HCT116 (cell line): ENCODE measurements at regions not wholly inside any gene's neighbourhood (a gene's known extent, or its start where the extent isn't known, plus 50 kb on each side); places are given as distances from the start of the nearest gene placed in this dataset.

Experiments
- CEBPB ChIP-seq: IDR thresholded peaks from 2 replicates; pipeline ENCODE4 v1.6.1; 2012; ENCODE audit warnings: low read depth
- EZH2 ChIP-seq: fragments of 200-600 bp; sonication (generic); IDR thresholded peaks from 2 replicates; pipeline ENCODE4 v1.6.1; 2017; ENCODE audit warnings: antibody characterized with exemption, mixed run types
- JUND ChIP-seq: IDR thresholded peaks from 2 replicates; pipeline ENCODE4 v1.6.1; 2012
- POLR2A ChIP-seq: IDR thresholded peaks from 2 replicates; pipeline ENCODE4 v1.7.0; 2011; ENCODE audit warnings: borderline replicate concordance; ENCODE audit not compliant: insufficient read depth, insufficient read length; ENCODE audit errors: extremely low read depth
- POLR2AphosphoS5 ChIP-seq: IDR thresholded peaks from 2 replicates; pipeline ENCODE4 v1.6.1; 2011; ENCODE audit warnings: mild to moderate bottlenecking, low read depth, low read length, moderate library complexity
- TF ChIP-seq, protein P1 (sequence below), 3 experiments: fragments of 200-600 bp in 1 of 3; sonication (generic) in 1 of 3; IDR thresholded peaks in 2 of 3; conservative IDR thresholded peaks in 1 of 3; 2 replicates each; pipeline ENCODE4 v1.5.1; 2012 to 2017; ENCODE audit warnings: low read depth in 2 of 3, low read length in 2 of 3, antibody characterized with exemption in 1 of 3, borderline replicate concordance in 1 of 3, control low read depth in 1 of 3, mild to moderate bottlenecking in 1 of 3, mixed read lengths in 1 of 3, mixed run types in 1 of 3, moderate library complexity in 1 of 3; ENCODE audit not compliant: insufficient read depth in 1 of 3
- TF ChIP-seq, protein P2 (sequence below): IDR thresholded peaks from 2 replicates; pipeline ENCODE4 v1.6.1; 2012
- TF ChIP-seq, protein P3 (sequence below): IDR thresholded peaks from 2 replicates; pipeline ENCODE4 v1.6.1; 2012; ENCODE audit warnings: low read depth

DNA sequence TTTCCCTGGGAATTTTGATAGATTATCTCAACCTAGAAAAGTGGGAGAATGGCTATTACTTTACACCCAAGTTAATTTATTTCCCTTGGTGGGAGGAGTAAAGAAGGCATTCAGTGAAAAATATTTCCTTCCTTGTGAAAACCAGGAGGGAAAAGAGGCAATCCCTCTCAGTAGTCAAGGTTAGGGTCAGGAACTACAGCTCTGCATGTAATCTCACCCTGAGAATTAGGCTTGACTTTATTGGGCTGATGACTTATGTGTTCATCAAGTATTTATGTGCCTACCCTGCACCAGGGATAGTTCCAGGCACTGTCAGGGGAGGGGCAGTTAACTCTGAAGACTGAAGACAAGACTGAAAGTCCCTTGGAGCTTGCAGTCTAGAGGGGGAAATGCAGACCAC, 281.8 kb downstream of the DLEU7 start:
- no peak for TF ChIP-seq EZH2
- TF ChIP-seq CEBPB: no peak
- TF ChIP-seq, protein P1, sequence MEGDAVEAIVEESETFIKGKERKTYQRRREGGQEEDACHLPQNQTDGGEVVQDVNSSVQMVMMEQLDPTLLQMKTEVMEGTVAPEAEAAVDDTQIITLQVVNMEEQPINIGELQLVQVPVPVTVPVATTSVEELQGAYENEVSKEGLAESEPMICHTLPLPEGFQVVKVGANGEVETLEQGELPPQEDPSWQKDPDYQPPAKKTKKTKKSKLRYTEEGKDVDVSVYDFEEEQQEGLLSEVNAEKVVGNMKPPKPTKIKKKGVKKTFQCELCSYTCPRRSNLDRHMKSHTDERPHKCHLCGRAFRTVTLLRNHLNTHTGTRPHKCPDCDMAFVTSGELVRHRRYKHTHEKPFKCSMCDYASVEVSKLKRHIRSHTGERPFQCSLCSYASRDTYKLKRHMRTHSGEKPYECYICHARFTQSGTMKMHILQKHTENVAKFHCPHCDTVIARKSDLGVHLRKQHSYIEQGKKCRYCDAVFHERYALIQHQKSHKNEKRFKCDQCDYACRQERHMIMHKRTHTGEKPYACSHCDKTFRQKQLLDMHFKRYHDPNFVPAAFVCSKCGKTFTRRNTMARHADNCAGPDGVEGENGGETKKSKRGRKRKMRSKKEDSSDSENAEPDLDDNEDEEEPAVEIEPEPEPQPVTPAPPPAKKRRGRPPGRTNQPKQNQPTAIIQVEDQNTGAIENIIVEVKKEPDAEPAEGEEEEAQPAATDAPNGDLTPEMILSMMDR (IDR thresholded peaks at IDR 0.05 in 2 of 3, conservative IDR thresholded peaks at IDR 0.05 in 1 of 3; ENCODE audit: borderline replicate concordance in 1 of 3, insufficient read depth in 1 of 3, low read depth in 2 of 3, low read length in 2 of 3): no peak
- TF ChIP-seq, protein P2, sequence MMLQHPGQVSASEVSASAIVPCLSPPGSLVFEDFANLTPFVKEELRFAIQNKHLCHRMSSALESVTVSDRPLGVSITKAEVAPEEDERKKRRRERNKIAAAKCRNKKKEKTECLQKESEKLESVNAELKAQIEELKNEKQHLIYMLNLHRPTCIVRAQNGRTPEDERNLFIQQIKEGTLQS: no peak
- no peak for TF ChIP-seq JUND
- no peak for TF ChIP-seq POLR2A
- no peak for TF ChIP-seq POLR2AphosphoS5
- TF ChIP-seq, protein P3, sequence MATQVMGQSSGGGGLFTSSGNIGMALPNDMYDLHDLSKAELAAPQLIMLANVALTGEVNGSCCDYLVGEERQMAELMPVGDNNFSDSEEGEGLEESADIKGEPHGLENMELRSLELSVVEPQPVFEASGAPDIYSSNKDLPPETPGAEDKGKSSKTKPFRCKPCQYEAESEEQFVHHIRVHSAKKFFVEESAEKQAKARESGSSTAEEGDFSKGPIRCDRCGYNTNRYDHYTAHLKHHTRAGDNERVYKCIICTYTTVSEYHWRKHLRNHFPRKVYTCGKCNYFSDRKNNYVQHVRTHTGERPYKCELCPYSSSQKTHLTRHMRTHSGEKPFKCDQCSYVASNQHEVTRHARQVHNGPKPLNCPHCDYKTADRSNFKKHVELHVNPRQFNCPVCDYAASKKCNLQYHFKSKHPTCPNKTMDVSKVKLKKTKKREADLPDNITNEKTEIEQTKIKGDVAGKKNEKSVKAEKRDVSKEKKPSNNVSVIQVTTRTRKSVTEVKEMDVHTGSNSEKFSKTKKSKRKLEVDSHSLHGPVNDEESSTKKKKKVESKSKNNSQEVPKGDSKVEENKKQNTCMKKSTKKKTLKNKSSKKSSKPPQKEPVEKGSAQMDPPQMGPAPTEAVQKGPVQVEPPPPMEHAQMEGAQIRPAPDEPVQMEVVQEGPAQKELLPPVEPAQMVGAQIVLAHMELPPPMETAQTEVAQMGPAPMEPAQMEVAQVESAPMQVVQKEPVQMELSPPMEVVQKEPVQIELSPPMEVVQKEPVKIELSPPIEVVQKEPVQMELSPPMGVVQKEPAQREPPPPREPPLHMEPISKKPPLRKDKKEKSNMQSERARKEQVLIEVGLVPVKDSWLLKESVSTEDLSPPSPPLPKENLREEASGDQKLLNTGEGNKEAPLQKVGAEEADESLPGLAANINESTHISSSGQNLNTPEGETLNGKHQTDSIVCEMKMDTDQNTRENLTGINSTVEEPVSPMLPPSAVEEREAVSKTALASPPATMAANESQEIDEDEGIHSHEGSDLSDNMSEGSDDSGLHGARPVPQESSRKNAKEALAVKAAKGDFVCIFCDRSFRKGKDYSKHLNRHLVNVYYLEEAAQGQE: no peak
